ENCODE measurements at regions not wholly inside any gene's neighbourhood (a gene's known extent, or its start where the extent isn't known, plus 50 kb on each side); places are given as distances from the start of the nearest gene placed in this dataset.

DNA sequence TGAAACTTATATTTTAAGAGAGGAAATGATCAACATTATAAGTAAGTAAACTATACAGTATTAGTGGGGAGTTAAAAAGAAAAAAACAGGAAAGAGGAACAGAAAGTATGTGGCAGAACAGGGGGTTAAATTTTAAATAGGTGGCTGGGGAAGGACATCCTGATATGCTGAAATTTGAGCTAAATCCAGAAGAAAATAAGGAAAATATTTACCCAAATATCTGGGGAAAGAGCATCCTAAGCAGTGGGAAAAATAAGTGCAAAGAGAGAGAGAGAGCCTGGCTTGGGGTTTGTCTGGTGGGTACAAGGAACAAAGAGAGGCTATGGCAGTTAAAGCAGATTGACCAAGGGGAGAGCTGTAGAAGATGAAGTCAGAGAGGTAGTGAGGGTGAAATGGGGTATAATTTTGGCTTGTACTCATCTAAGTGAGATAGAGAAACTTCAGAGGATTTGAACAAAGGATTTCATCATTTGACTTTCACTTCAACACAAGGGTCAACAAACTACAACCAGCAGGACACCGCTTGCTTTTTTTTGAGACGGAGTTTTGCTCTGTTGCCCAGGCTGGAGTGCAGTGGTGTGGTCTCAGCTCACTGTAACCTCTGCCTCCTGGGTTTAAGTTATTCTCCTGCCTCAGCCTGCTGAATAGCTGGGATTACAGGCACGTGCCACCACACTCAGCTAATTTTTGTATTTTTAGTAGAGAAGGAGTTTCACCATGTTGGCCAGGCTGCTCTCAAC is 328.4 kb upstream of the CNR1 start:
- Histone ChIP-seq H3K4me3 (no peak overlapping the region), H3K4me2 (no peak overlapping the region), H3K9me3 (ENCODE audit: low read depth) (no peaks in the 10 kb centered on the region), H3K9me2 (replicated peaks; ENCODE audit: insufficient read depth) (no peaks in the 10 kb centered on the region), H3K36me3 (replicated peaks; ENCODE audit: insufficient read depth, low read depth) (no peaks in the 10 kb centered on the region), H3K79me2 (no peaks in the 10 kb centered on the region), H4K20me1 (ENCODE audit: insufficient read depth, poor library complexity, severe bottlenecking) (no peaks in the 10 kb centered on the region), H3K4me1 (ENCODE audit: insufficient read depth) (no peaks in the 10 kb centered on the region), H2AFZ (no peak overlapping the region), H3K27me3 (no peaks in the 10 kb centered on the region), H3K27ac (no peak overlapping the region)
- 77% methylated on average over 3 of the region's 3 CpGs for WGBS (ENCODE audit: low lambda C conversion rate, missing lambda C conversion rate)
- DNase-seq (ENCODE audit: low spot score) = no peak
- no peak for TF ChIP-seq EZH2 (IDR thresholded peaks at IDR 0.05; ENCODE audit: borderline replicate concordance)
- TF ChIP-seq EZH2phosphoT487 (IDR thresholded peaks at IDR 0.05; ENCODE audit: low read depth, severe bottlenecking, unreplicated experiment) = no peak
- TF ChIP-seq, protein P1, sequence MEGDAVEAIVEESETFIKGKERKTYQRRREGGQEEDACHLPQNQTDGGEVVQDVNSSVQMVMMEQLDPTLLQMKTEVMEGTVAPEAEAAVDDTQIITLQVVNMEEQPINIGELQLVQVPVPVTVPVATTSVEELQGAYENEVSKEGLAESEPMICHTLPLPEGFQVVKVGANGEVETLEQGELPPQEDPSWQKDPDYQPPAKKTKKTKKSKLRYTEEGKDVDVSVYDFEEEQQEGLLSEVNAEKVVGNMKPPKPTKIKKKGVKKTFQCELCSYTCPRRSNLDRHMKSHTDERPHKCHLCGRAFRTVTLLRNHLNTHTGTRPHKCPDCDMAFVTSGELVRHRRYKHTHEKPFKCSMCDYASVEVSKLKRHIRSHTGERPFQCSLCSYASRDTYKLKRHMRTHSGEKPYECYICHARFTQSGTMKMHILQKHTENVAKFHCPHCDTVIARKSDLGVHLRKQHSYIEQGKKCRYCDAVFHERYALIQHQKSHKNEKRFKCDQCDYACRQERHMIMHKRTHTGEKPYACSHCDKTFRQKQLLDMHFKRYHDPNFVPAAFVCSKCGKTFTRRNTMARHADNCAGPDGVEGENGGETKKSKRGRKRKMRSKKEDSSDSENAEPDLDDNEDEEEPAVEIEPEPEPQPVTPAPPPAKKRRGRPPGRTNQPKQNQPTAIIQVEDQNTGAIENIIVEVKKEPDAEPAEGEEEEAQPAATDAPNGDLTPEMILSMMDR (IDR thresholded peaks at IDR 0.05; ENCODE audit: poor library complexity) = no peak

- no peaks in the 10 kb centered on the region for H3K27me3 ChIP-seq
- no peaks in the 10 kb centered on the region for H3K9me3 ChIP-seq (ENCODE audit: low read depth)
- no peak overlapping the region for H3K27ac ChIP-seq
- no peak for DNase-seq (ENCODE audit: low spot score)
- no peak overlapping the region for H3K4me3 ChIP-seq
- TF ChIP-seq, protein P1 (IDR thresholded peaks at IDR 0.05; ENCODE audit: poor library complexity) = no peak
- TF ChIP-seq EZH2phosphoT487 (IDR thresholded peaks at IDR 0.05; ENCODE audit: low read depth, severe bottlenecking, unreplicated experiment) = no peak
- no peak for TF ChIP-seq EZH2 (IDR thresholded peaks at IDR 0.05; ENCODE audit: borderline replicate concordance)
- H3K9me2 ChIP-seq (replicated peaks; ENCODE audit: insufficient read depth) = no peaks in the 10 kb centered on the region
- WGBS (ENCODE audit: low lambda C conversion rate, missing lambda C conversion rate) = 98% methylated on average over 2 of the region's 2 CpGs
- H4K20me1 ChIP-seq (ENCODE audit: insufficient read depth, poor library complexity, severe bottlenecking) = no peaks in the 10 kb centered on the region
- no peaks in the 10 kb centered on the region for H3K4me1 ChIP-seq (ENCODE audit: insufficient read depth)
- H3K4me2 ChIP-seq = no peak overlapping the region
- no peak overlapping the region for H2AFZ ChIP-seq
- H3K79me2 ChIP-seq = no peaks in the 10 kb centered on the region
- no peaks in the 10 kb centered on the region for H3K36me3 ChIP-seq (replicated peaks; ENCODE audit: insufficient read depth, low read depth)
Observed at GRCh38 chr6:88493717-88494116, 327.6 kb upstream of the CNR1 start.

DNA sequence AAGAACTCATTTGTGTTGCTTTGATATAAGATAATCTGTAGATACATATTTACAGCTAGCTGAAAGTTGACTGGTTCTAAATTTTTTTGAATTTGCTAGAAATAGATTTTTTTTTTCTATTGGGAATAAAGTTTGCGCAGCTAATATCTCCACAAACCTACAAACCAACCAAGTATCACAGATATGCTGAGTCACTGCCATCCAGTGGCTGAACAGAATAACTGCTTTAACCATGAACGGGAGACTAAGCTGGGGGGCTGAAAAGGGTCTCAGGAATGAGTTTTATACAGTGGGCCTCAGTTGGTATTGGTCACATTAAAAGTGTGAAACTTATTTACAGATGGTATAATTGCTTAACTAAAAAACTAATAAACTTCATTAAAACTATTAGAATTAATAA is 326.7 kb upstream of the CNR1 start:
- peak; percentile 24 for DNase-seq (ENCODE audit: low spot score)
- 81% methylated on average over 2 of the region's 2 CpGs for WGBS (ENCODE audit: low lambda C conversion rate, missing lambda C conversion rate)
- no peaks in the 10 kb centered on the region for H3K9me2 ChIP-seq (replicated peaks; ENCODE audit: insufficient read depth)
- no peak overlapping the region for H2AFZ ChIP-seq
- H3K9me3 ChIP-seq (ENCODE audit: low read depth) = no peaks in the 10 kb centered on the region
- no peak overlapping the region for H3K4me2 ChIP-seq
- no peak overlapping the region for H3K4me3 ChIP-seq
- H3K4me1 ChIP-seq (ENCODE audit: insufficient read depth) = no peaks in the 10 kb centered on the region
- no peaks in the 10 kb centered on the region for H4K20me1 ChIP-seq (ENCODE audit: insufficient read depth, poor library complexity, severe bottlenecking)
- H3K27me3 ChIP-seq = no peaks in the 10 kb centered on the region
- H3K27ac ChIP-seq = no peak overlapping the region
- H3K79me2 ChIP-seq = no peaks in the 10 kb centered on the region
- TF ChIP-seq EZH2 (IDR thresholded peaks at IDR 0.05; ENCODE audit: borderline replicate concordance) (no peak), EZH2phosphoT487 (IDR thresholded peaks at IDR 0.05; ENCODE audit: low read depth, severe bottlenecking, unreplicated experiment) (no peak)
- TF ChIP-seq, protein P1 (IDR thresholded peaks at IDR 0.05; ENCODE audit: poor library complexity) = peak; percentile 42
- H3K36me3 ChIP-seq (replicated peaks; ENCODE audit: insufficient read depth, low read depth) = no peaks in the 10 kb centered on the region
